Left ventricle myocardium inferior (tissue), 1 donor: ENCODE measurements at regions not wholly inside any gene's neighbourhood (a gene's known extent, or its start where the extent isn't known, plus 50 kb on each side); places are given as distances from the start of the nearest gene placed in this dataset.

Source experiments
- DNase-seq: peaks from one replicate; pipeline ENCODE4 v3.0.0-alpha.2; 2020
- H3K27ac ChIP-seq: fragments of 200-600 bp; replicated peaks from 2 replicates; pipeline ENCODE4 v1.8.0; 2021
- H3K27me3 ChIP-seq: fragments of 200-600 bp; 2 replicates; pipeline ENCODE4 v1.8.0; 2021; ENCODE audit warnings: low read depth
- H3K36me3 ChIP-seq: fragments of 200-600 bp; 2 replicates; pipeline ENCODE4 v1.8.0; 2021
- H3K4me1 ChIP-seq: fragments of 200-600 bp; 2 replicates; pipeline ENCODE4 v1.8.0; 2021
- H3K4me3 ChIP-seq: fragments of 200-600 bp; 2 replicates; pipeline ENCODE4 v1.8.0; 2021; ENCODE audit warnings: mild to moderate bottlenecking, moderate library complexity
- H3K9me3 ChIP-seq: fragments of 200-600 bp; replicated peaks from 2 replicates; pipeline ENCODE4 v1.8.0; 2021
- intact Hi-C: fragments of 100-400 bp; cut with micrococcal nuclease; formaldehyde crosslinking; loops from one replicate; pipeline ENCODE4 v1.11.0; 2022
- TF ChIP-seq, protein P1 (sequence below): fragments of 200-600 bp; IDR thresholded peaks from 2 replicates; pipeline ENCODE4 v1.8.0; 2021; ENCODE audit warnings: antibody characterized with exemption, mild to moderate bottlenecking, borderline replicate concordance
- donor health status: DM: no; HTN: yes; CAD: no; lungs with severe emphysema.

DNA sequence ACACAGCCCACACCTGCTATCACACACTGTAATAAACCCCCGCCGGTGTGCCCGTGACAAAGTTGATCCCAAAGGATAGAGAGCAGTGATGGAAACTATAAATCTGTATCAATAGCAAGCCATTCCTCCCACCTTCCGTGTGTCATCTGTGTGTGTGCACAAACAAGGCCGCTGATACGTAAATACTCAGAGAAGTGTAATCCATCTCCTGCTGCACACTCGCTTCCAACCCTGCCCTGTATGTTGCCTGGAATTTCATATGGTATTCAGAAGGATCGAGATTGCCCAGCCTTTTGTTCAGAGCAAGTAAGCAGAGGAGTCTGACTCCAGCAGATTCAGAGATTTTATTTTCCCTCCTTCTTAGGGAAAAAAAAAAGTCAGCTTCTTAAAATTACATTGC, 581.1 kb upstream of the ZFHX3 start:
- Histone ChIP-seq H3K27ac (no peak overlapping the region), H3K36me3 (no peaks in the 10 kb centered on the region)
- intact Hi-C loops = no loop called here

DNA sequence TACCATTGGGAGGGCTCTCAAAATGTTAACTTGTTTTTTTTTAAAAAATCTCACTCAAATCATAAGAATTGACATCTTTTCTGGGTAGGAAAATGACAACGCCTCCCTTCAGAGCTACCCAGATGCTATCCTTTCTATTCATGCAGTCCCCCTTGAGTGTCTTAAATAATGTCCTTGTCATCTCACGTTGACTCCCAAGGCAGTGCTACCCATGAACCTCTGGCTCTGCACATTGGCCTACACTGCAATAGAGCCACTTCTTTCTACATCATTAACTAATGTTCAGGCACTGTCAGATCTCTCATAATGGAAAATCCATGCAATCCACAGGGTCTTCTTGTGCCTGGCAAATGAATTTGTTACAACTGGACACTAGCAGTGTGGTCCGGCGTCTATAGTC, 569.8 kb upstream of the ZFHX3 start:
- Histone ChIP-seq H3K36me3 (no peaks in the 10 kb centered on the region), H3K27me3 (peaks cover 5% of the 10 kb centered on the region), H3K9me3 (no peaks in the 10 kb centered on the region), H3K4me1 (no peaks in the 10 kb centered on the region), H3K27ac (no peak overlapping the region), H3K4me3 (no peak overlapping the region)
- TF ChIP-seq, protein P1, sequence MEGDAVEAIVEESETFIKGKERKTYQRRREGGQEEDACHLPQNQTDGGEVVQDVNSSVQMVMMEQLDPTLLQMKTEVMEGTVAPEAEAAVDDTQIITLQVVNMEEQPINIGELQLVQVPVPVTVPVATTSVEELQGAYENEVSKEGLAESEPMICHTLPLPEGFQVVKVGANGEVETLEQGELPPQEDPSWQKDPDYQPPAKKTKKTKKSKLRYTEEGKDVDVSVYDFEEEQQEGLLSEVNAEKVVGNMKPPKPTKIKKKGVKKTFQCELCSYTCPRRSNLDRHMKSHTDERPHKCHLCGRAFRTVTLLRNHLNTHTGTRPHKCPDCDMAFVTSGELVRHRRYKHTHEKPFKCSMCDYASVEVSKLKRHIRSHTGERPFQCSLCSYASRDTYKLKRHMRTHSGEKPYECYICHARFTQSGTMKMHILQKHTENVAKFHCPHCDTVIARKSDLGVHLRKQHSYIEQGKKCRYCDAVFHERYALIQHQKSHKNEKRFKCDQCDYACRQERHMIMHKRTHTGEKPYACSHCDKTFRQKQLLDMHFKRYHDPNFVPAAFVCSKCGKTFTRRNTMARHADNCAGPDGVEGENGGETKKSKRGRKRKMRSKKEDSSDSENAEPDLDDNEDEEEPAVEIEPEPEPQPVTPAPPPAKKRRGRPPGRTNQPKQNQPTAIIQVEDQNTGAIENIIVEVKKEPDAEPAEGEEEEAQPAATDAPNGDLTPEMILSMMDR = no peak
- no peak for DNase-seq
- intact Hi-C loops = no loop called here

More for the DNA sequence above, 581.1 kb upstream of the ZFHX3 start:
- no peak for DNase-seq
- no peaks in the 10 kb centered on the region for H3K27me3 ChIP-seq
- TF ChIP-seq, protein P1 = no peak
- H3K4me1 ChIP-seq = no peaks in the 10 kb centered on the region
- no peaks in the 10 kb centered on the region for H3K9me3 ChIP-seq
- no peak overlapping the region for H3K4me3 ChIP-seq

DNA sequence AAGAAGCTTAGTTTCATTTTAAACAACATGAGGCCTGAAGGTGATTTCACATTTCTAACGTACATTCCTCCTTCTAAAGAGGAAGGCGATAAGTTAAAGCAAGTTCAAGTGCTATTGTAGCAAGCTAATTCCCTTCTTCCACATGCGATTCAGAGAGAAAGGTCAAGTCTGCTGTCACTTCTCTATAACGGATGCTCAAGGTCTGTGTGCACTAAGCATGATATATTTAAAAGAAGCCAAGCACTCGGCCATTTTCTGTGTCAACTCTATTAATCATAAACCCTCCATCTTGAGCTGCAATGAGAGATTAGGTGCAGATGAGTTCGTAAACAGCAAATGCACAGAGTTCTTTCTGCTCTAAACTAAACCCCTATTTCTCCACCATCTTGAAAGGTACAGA, 568.8 kb upstream of the ZFHX3 start:
- Histone ChIP-seq H3K27me3 (peaks cover 12% of the 10 kb centered on the region), H3K4me1 (no peaks in the 10 kb centered on the region), H3K36me3 (no peaks in the 10 kb centered on the region), H3K9me3 (no peaks in the 10 kb centered on the region), H3K27ac (no peak overlapping the region), H3K4me3 (no peak overlapping the region)
- DNase-seq = no peak
- TF ChIP-seq, protein P1 = no peak
- intact Hi-C loops = no loop called here

DNA sequence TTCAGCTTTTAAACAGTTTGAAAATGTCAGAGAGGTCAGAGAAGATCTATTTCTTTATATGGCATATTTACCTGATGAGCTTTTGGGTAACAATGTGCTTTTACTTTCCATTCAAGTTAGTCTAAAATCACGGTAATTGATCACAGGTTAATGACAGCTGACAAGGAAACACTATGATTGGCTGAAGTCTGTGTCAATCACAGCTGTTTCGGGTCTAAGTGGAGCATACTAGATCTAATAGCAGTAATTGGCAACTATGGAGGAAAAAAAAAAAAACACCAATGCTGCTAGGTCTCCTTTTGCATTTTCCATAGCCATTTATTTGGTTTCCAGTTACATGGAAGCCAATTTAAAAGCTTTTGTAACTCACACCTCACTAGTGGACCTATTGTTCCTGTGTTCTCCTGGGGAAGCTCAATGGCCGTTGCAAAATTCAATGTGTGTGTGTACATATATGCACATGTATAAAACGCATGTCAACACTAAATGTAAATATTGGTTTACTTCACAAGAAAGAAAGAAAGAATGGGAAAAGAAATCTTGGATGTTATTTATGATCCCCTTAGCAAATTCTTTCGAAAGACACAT, 568.3 kb upstream of the ZFHX3 start:
- intact Hi-C loops = no loop called here
- no peak for DNase-seq
- H3K36me3 ChIP-seq = no peaks in the 10 kb centered on the region

DNA sequence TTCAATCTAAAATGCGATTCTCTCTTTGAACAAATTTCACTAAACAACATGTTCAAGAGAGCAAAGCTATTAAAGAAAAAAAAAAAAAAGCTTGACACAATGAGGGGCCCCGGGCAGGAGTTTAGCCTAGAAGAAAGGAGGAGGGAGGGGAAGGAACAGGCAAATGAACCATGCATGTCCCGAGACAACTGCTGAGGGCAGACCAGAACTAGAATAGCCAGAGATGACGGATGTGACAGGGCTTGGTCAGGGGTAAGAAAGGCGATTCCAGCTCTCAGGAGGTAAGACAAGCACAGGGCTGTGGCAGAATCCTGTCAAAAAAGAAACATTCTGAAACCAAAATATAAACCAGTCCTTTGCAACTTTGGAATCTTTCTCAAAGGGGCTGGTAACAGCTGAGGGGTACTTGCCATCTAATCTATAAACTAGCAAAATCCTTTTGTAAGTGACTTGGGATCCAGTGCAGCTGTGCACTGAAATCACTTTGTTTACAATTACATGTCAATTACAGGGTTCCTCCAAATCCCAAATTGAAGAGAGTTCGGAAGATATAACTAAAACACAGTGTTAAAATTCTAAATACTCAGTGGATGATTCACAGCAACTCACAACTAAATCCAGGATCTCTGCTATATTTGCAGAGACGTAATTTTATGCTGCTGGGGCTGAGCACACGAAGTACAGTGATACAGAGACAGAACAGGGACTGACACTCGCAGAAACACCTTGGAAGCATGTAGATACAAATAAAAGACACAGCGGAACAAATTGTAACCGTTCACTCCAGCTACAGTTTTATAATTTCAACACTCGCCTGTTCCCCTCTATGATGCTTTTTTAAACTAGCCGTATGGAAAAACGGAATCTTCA, 567.4 kb upstream of the ZFHX3 start:
- H3K4me1 ChIP-seq = no peaks in the 10 kb centered on the region
- H3K27me3 ChIP-seq = peaks cover 20% of the 10 kb centered on the region
- intact Hi-C loops = no loop called here
- DNase-seq = no peak
- no peaks in the 10 kb centered on the region for H3K9me3 ChIP-seq
- H3K27ac ChIP-seq = no peak overlapping the region
- H3K36me3 ChIP-seq = no peaks in the 10 kb centered on the region
- H3K4me3 ChIP-seq = no peak overlapping the region
- TF ChIP-seq, protein P1 = no peak

More for the DNA sequence above, 568.3 kb upstream of the ZFHX3 start:
- Histone ChIP-seq H3K4me1 (no peaks in the 10 kb centered on the region), H3K27ac (no peak overlapping the region), H3K4me3 (no peak overlapping the region), H3K27me3 (peaks cover 12% of the 10 kb centered on the region), H3K9me3 (no peaks in the 10 kb centered on the region)
- TF ChIP-seq, protein P1 = no peak
